Adrenal gland (tissue), 9 donors: ENCODE measurements at regions not wholly inside any gene's neighbourhood (a gene's known extent, or its start where the extent isn't known, plus 50 kb on each side); places are given as distances from the start of the nearest gene placed in this dataset.

Experiments used
- DNase-seq, 7 donors: peaks; one replicate each; pipeline ENCODE4 v3.0.0-alpha.2; 2019 to 2020
- H3K27ac ChIP-seq, 5 donors: fragments of 200-600 bp; sonication (generic) in 4 of 5; 1 replicate in 3 of 5; 2 replicates in 2 of 5; pipeline versions ENCODE4 v1.5.1 to v1.8.0; 2016 to 2020; ENCODE audit warnings: mild to moderate bottlenecking in 1 of 5
- H3K27me3 ChIP-seq: fragments of 200-600 bp; 2 replicates; pipeline ENCODE4 v1.8.0; 2021
- H3K36me3 ChIP-seq, 2 donors: fragments of 200-600 bp; replicated peaks in 1 of 2; 1 replicate in 1 of 2; 2 replicates in 1 of 2; pipeline versions ENCODE4 v1.5.1 to v1.8.0; 2018 to 2022
- H3K4me1 ChIP-seq, 2 donors: fragments of 200-600 bp; replicated peaks in 1 of 2; 1 replicate in 1 of 2; 2 replicates in 1 of 2; pipeline versions ENCODE4 v1.5.1 to v1.8.0; 2018 to 2021
- H3K4me3 ChIP-seq, 4 donors: fragments of 200-600 bp; sonication (generic) in 3 of 4; one replicate each; pipeline ENCODE4 v1.5.1; 2016 to 2018
- H3K9me3 ChIP-seq, 3 donors: fragments of 200-600 bp; sonication (generic) in 1 of 3; replicated peaks in 1 of 3; 1 replicate in 2 of 3; 2 replicates in 1 of 3; pipeline versions ENCODE4 v1.5.1 to v1.8.0; 2016 to 2021
- POLR2A ChIP-seq, 2 donors: fragments of 450-650 bp; IDR thresholded peaks; one replicate each; pipeline ENCODE4 v1.6.1; 2017; ENCODE audit warnings: antibody characterized with exemption in 2 of 2, mild to moderate bottlenecking in 2 of 2, moderate library complexity in 1 of 2
- WGBS, 4 donors: extraction: QIAGEN DNeasy Blood & Tissue Kit in 2 of 4; methylation state at CpG; one replicate each; pipeline versions ENCODE4 v1.1.5 to v1.1.7; 2013 to 2017; 5-methylcytosine and 5-hydroxymethylcytosine counted together
- intact Hi-C, 2 donors: fragments of 100-400 bp; cut with DNase I; formaldehyde crosslinking; loops; one replicate each; pipeline versions ENCODE4 v1.14.1 to v1.15.0; 2022 to 2023
- TF ChIP-seq, protein P1 (sequence below), 6 experiments: fragments of 450-650 bp in 4 of 6; fragments of 200-600 bp in 2 of 6; sonication (generic) in 1 of 6; IDR thresholded peaks; 1 replicate in 5 of 6; 2 replicates in 1 of 6; pipeline versions ENCODE4 v1.5.1 to v1.8.0; 2016 to 2021; ENCODE audit warnings: antibody characterized with exemption in 6 of 6, mild to moderate bottlenecking in 2 of 6, moderate library complexity in 1 of 6
- donor health status: healthy with polysubstance abuse.
- donor health status: Bipolar disorder and iron deficiency.
- donor health status: DM: yes; HTN: yes; CAD: no.
- donor health status: DM: no; HTN: no; CAD: no.
- donor health status: DM: no; HTN: no; CAD: no.

DNA sequence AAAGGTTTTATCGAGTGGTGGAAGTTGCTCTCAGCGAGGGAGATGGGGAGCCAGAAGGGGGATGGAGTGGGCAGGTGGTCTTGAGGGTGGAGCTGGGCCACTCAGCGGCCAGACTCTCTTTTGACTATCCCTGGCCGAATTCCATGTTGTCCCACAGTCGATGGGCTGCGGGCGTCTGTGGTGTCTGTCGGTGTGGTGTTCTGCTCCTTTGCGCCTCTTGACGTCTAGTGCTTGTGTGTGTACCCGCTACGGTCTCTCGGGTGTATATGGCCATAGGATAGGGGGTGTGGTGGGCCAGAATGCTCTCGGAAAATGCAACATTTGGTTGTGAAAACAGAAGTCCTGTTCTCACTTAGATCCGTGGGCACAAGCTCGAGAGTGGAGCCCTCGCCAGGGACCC, 297.0 kb downstream of the CGGBP1 start:
- Histone ChIP-seq H3K4me3 (no peak overlapping the region), H3K27me3 (no peaks in the 10 kb centered on the region), H3K27ac (no peak overlapping the region), H3K36me3 (no peaks in the 10 kb centered on the region), H3K9me3 (no peaks in the 10 kb centered on the region), H3K4me1 (no peaks in the 10 kb centered on the region)
- DNase-seq, result no peak
- WGBS, 4 donors, result 88 to 96% (median 91%) methylated on average over 15 to 17 of the region's 17 CpGs
- TF ChIP-seq, protein P1, sequence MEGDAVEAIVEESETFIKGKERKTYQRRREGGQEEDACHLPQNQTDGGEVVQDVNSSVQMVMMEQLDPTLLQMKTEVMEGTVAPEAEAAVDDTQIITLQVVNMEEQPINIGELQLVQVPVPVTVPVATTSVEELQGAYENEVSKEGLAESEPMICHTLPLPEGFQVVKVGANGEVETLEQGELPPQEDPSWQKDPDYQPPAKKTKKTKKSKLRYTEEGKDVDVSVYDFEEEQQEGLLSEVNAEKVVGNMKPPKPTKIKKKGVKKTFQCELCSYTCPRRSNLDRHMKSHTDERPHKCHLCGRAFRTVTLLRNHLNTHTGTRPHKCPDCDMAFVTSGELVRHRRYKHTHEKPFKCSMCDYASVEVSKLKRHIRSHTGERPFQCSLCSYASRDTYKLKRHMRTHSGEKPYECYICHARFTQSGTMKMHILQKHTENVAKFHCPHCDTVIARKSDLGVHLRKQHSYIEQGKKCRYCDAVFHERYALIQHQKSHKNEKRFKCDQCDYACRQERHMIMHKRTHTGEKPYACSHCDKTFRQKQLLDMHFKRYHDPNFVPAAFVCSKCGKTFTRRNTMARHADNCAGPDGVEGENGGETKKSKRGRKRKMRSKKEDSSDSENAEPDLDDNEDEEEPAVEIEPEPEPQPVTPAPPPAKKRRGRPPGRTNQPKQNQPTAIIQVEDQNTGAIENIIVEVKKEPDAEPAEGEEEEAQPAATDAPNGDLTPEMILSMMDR (IDR thresholded peaks at IDR 0.05), result no peak
- no peak for TF ChIP-seq POLR2A (IDR thresholded peaks at IDR 0.05)
- intact Hi-C loops, result no loop called here

DNA sequence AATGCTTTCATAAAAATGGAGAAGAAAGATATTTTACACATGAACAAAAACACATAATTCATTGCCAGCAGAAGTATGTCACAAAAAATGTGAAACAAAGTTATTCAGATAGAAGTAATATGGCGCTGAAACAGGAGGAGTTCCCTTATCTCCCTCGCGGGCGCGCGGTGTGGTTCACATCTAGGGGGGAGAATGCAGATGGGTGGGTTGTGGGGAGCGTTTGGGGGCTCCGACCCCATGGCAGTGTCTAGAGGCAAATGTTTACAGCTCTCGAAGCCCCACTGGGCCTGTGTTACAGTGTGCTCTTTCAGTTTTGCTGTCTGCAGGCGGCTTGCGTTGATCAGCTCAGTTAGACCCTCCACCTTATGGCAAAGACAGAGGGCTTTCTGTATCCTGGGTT, 297.5 kb downstream of the CGGBP1 start:
- 90 to 96% (median 92%) methylated on average over 11 of the region's 11 CpGs for WGBS, 4 donors
- no peaks in the 10 kb centered on the region for H3K9me3 ChIP-seq
- no peak overlapping the region for H3K27ac ChIP-seq
- no peaks in the 10 kb centered on the region for H3K27me3 ChIP-seq
- TF ChIP-seq, protein P1 (IDR thresholded peaks at IDR 0.05), result no peak
- no peak for TF ChIP-seq POLR2A (IDR thresholded peaks at IDR 0.05)
- DNase-seq, result no peak
- no peaks in the 10 kb centered on the region for H3K36me3 ChIP-seq
- no peaks in the 10 kb centered on the region for H3K4me1 ChIP-seq
- intact Hi-C loops, result no loop called here
- H3K4me3 ChIP-seq, result no peak overlapping the region

DNA sequence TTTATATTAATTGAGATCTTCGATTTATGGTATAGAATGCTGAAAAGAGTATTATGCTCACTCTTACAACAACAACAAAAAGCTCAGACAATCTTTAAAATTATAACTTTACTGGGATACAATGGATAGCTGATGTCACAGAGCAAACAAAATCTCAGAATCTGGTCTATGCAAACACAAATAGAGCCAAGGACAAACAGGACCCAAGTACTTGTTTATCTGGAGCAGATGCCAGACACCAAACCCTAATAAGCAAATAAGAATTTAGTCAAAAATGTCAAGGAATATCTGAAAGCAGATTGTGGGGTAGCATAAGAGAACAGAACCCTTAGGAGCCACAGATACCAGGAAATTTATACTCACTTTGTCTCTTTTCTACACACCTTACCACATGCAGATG, 302.2 kb downstream of the CGGBP1 start:
- Histone ChIP-seq H3K27ac (no peak overlapping the region), H3K36me3 (no peaks in the 10 kb centered on the region), H3K9me3 (no peaks in the 10 kb centered on the region), H3K27me3 (no peaks in the 10 kb centered on the region), H3K4me3 (no peak overlapping the region), H3K4me1 (no peaks in the 10 kb centered on the region)
- DNase-seq, result no peak
- 55 to 64% (median 57%) methylated on average over 1 of the region's 1 CpG for WGBS, 4 donors
- intact Hi-C loops, result no loop called here
- no peak for TF ChIP-seq POLR2A (IDR thresholded peaks at IDR 0.05)
- TF ChIP-seq, protein P1 (IDR thresholded peaks at IDR 0.05), result no peak

DNA sequence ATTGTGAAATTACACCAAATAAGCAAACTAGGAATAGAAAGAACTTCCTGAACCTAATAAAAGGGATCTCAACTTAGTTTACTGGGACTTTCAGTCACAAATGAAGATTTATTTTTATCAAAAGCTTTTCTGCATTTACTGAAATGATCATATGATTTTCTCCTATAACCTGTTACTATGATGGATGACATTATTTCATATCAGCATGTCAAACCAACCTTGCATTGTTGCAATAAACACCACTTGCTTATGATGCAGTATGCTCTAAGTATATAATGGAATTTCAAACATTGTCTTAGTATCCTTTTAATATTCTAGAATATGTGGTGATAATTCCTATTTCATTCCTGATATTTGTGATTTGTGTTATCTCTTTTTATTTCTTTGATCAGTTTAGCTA, 303.0 kb downstream of the CGGBP1 start:
- H3K4me3 ChIP-seq, result no peak overlapping the region
- H3K9me3 ChIP-seq, result no peaks in the 10 kb centered on the region
- no peak overlapping the region for H3K27ac ChIP-seq
- TF ChIP-seq POLR2A (IDR thresholded peaks at IDR 0.05), result no peak
- TF ChIP-seq, protein P1 (IDR thresholded peaks at IDR 0.05), result no peak
- no peaks in the 10 kb centered on the region for H3K27me3 ChIP-seq
- H3K36me3 ChIP-seq, result no peaks in the 10 kb centered on the region
- DNase-seq, result no peak
- intact Hi-C loops, result no loop called here
- no peaks in the 10 kb centered on the region for H3K4me1 ChIP-seq
